HL-60/S4 treated with retinoic acid at 250 ng/mL for 4 days and 3 days (cell line): ENCODE measurements at regions not wholly inside any gene's neighbourhood (a gene's known extent, or its start where the extent isn't known, plus 50 kb on each side); places are given as distances from the start of the nearest gene placed in this dataset.
"Not testable (repeated sequence)": the region's sequence is repeated elsewhere in the genome, so short reads cannot be mapped to it uniquely, and the experiment has no call there.

Source experiments
- in situ Hi-C: fragments of 300-500 bp; cut with MboI; formaldehyde crosslinking; loops from 2 replicates; pipeline ENCODE4 v1.7.0; 2022; ENCODE audit warnings: low sequenced_read_pairs

- in situ Hi-C loops: no loop called here
These were observed 114.6 kb upstream of the GRK3 start for GRCh38 chr22:25449781-25450317.

GRCh38 chr22:25451480-25452114 is 112.9 kb upstream of the GRK3 start:
- in situ Hi-C loops: no loop called here

- in situ Hi-C loops: no loop called here
These were observed 112.3 kb upstream of the GRK3 start for GRCh38 chr22:25452116-25452700.

- in situ Hi-C loops: no loop called here
These were observed 111.4 kb upstream of the GRK3 start for GRCh38 chr22:25453058-25453457.

GRCh38 chr22:25453557-25453956 is 110.9 kb upstream of the GRK3 start:
- in situ Hi-C loops: no loop called here

- in situ Hi-C loops: not testable (repeated sequence)
These were observed 108.0 kb upstream of the GRK3 start for GRCh38 chr22:25456300-25457043.

GRCh38 chr22:25458631-25459030 is 105.8 kb upstream of the GRK3 start:
- in situ Hi-C loops: not testable (repeated sequence)

- in situ Hi-C loops: not testable (repeated sequence)
These were observed 103.8 kb upstream of the GRK3 start for GRCh38 chr22:25460682-25461081.

- in situ Hi-C loops: no loop called here
These were observed 103.2 kb upstream of the GRK3 start for GRCh38 chr22:25461301-25461700.

GRCh38 chr22:25462474-25463346 is 101.8 kb upstream of the GRK3 start:
- in situ Hi-C loops: not testable (repeated sequence)

GRCh38 chr22:25463347-25463628 is 101.2 kb upstream of the GRK3 start:
- in situ Hi-C loops: not testable (repeated sequence)

- in situ Hi-C loops: not testable (repeated sequence)
These were observed 100.1 kb upstream of the GRK3 start for GRCh38 chr22:25464326-25464725.

GRCh38 chr22:25465949-25466348 is 98.5 kb upstream of the GRK3 start:
- in situ Hi-C loops: no loop called here

- in situ Hi-C loops: loop anchor here (10.0 kb wide), 1 partner anchor 302 kb away; no protein-coding TSS in a partner anchor
These were observed 92.1 kb upstream of the GRK3 start for GRCh38 chr22:25472382-25472781.

- in situ Hi-C loops: loop anchor here (10.0 kb wide), 1 partner anchor 299 kb away; no protein-coding TSS in a partner anchor
These were observed 89.0 kb upstream of the GRK3 start for GRCh38 chr22:25475257-25476022.

- in situ Hi-C loops: loop anchor here (10.0 kb wide), 1 partner anchor 297 kb away; no protein-coding TSS in a partner anchor
These were observed 87.1 kb upstream of the GRK3 start for GRCh38 chr22:25477358-25477757.

GRCh38 chr22:25478111-25478510 is 86.4 kb upstream of the GRK3 start:
- in situ Hi-C loops: loop anchor here (10.0 kb wide), 1 partner anchor 297 kb away; no protein-coding TSS in a partner anchor

- in situ Hi-C loops: loop anchor here (10.0 kb wide), 1 partner anchor 296 kb away; no protein-coding TSS in a partner anchor
These were observed 85.9 kb upstream of the GRK3 start for GRCh38 chr22:25478528-25478927.

GRCh38 chr22:25480868-25481267 is 83.6 kb upstream of the GRK3 start:
- in situ Hi-C loops: not testable (repeated sequence)
